ENCODE measurements at regions not wholly inside any gene's neighbourhood (a gene's known extent, or its start where the extent isn't known, plus 50 kb on each side); places are given as distances from the start of the nearest gene placed in this dataset.

DNA sequence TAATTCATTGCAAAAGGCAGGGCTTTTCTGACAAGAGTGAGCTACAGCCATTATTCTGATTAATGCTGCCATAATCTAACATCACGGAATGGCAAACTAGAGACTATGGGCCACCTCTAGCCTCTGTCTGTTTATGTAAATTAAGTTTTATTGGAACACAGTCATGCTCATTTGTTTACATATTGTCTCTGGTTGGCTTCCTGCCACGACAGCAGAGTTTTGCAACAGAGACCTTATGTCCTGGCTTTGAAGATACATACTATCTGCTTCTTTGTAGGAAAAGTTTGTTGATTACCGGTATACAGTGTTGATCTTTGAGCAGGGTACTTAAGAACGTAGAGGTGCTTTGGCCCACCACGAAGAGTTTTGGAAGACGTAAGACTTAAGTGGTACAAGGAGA is 715.9 kb upstream of the RBFOX1 start:
- peaks cover 2% of the 10 kb centered on the region for H3K9me3 ChIP-seq (ENCODE audit: severe bottlenecking)
- no peaks in the 10 kb centered on the region for H3K27me3 ChIP-seq (ENCODE audit: insufficient read depth, poor library complexity, severe bottlenecking)
- DNase-seq (ENCODE audit: low spot score) (no peak), ATAC-seq (ENCODE audit: low read depth) (no peak)
- TF ChIP-seq, protein P1, sequence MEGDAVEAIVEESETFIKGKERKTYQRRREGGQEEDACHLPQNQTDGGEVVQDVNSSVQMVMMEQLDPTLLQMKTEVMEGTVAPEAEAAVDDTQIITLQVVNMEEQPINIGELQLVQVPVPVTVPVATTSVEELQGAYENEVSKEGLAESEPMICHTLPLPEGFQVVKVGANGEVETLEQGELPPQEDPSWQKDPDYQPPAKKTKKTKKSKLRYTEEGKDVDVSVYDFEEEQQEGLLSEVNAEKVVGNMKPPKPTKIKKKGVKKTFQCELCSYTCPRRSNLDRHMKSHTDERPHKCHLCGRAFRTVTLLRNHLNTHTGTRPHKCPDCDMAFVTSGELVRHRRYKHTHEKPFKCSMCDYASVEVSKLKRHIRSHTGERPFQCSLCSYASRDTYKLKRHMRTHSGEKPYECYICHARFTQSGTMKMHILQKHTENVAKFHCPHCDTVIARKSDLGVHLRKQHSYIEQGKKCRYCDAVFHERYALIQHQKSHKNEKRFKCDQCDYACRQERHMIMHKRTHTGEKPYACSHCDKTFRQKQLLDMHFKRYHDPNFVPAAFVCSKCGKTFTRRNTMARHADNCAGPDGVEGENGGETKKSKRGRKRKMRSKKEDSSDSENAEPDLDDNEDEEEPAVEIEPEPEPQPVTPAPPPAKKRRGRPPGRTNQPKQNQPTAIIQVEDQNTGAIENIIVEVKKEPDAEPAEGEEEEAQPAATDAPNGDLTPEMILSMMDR (IDR thresholded peaks at IDR 0.05; ENCODE audit: poor library complexity, severe bottlenecking) = no peak
- H3K27ac ChIP-seq (ENCODE audit: poor library complexity, severe bottlenecking) = no peak overlapping the region
- no peaks in the 10 kb centered on the region for H3K36me3 ChIP-seq (ENCODE audit: low read depth)
- H3K4me1 ChIP-seq (ENCODE audit: insufficient read depth, poor library complexity, severe bottlenecking) = no peaks in the 10 kb centered on the region
- no peak overlapping the region for H3K4me3 ChIP-seq (ENCODE audit: severe bottlenecking)

- no peak for ATAC-seq (ENCODE audit: low read depth)
- TF ChIP-seq, protein P1 (IDR thresholded peaks at IDR 0.05; ENCODE audit: poor library complexity, severe bottlenecking) = no peak
Observed at GRCh38 chr16:6615636-6616035, 717.0 kb upstream of the RBFOX1 start.

GRCh38 chr16:6611535-6611934 is 721.1 kb upstream of the RBFOX1 start:
- Histone ChIP-seq H3K9me3 (ENCODE audit: severe bottlenecking) (no peaks in the 10 kb centered on the region), H3K27me3 (ENCODE audit: insufficient read depth, poor library complexity, severe bottlenecking) (no peaks in the 10 kb centered on the region), H3K36me3 (ENCODE audit: low read depth) (no peaks in the 10 kb centered on the region), H3K4me1 (ENCODE audit: insufficient read depth, poor library complexity, severe bottlenecking) (no peaks in the 10 kb centered on the region), H3K4me3 (ENCODE audit: severe bottlenecking) (no peak overlapping the region), H3K27ac (ENCODE audit: poor library complexity, severe bottlenecking) (no peak overlapping the region)
- ATAC-seq (ENCODE audit: low read depth) (no peak), DNase-seq (ENCODE audit: low spot score) (no peak)
- TF ChIP-seq, protein P1 (IDR thresholded peaks at IDR 0.05; ENCODE audit: poor library complexity, severe bottlenecking) = no peak

More at GRCh38 chr16:6615636-6616035, 717.0 kb upstream of the RBFOX1 start:
- H3K27me3 ChIP-seq (ENCODE audit: insufficient read depth, poor library complexity, severe bottlenecking) = no peaks in the 10 kb centered on the region
- DNase-seq (ENCODE audit: low spot score) = no peak
- H3K36me3 ChIP-seq (ENCODE audit: low read depth) = no peaks in the 10 kb centered on the region
- H3K4me1 ChIP-seq (ENCODE audit: insufficient read depth, poor library complexity, severe bottlenecking) = no peaks in the 10 kb centered on the region
- H3K4me3 ChIP-seq (ENCODE audit: severe bottlenecking) = no peak overlapping the region
- H3K9me3 ChIP-seq (ENCODE audit: severe bottlenecking) = peaks cover 2% of the 10 kb centered on the region
- H3K27ac ChIP-seq (ENCODE audit: poor library complexity, severe bottlenecking) = no peak overlapping the region

DNA sequence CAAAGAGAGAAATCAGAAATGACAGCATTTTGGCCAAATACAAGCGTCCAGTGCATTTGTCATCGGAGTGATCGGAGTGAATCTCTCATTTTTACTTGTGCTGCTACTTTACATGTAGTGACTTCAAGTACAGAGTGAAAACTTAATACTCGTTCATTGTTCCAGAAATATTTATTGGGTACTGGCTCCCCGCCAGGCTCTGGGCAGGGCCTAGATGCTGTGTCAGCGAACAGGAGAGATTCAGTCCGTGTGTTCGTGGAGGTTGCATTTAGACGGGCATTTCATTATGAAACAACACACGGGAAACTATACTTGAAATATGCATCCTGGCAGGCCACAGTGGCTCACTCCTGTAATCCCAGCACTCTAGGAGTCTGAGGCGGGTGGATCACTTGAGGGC is 727.2 kb upstream of the RBFOX1 start:
- Histone ChIP-seq H3K4me1 (ENCODE audit: insufficient read depth, poor library complexity, severe bottlenecking) (no peaks in the 10 kb centered on the region), H3K4me3 (ENCODE audit: severe bottlenecking) (no peak overlapping the region), H3K27me3 (ENCODE audit: insufficient read depth, poor library complexity, severe bottlenecking) (peaks cover 2% of the 10 kb centered on the region), H3K9me3 (ENCODE audit: severe bottlenecking) (no peaks in the 10 kb centered on the region), H3K36me3 (ENCODE audit: low read depth) (no peaks in the 10 kb centered on the region), H3K27ac (ENCODE audit: poor library complexity, severe bottlenecking) (no peak overlapping the region)
- ATAC-seq (ENCODE audit: low read depth) (no peak), DNase-seq (ENCODE audit: low spot score) (no peak)
- TF ChIP-seq, protein P1 (IDR thresholded peaks at IDR 0.05; ENCODE audit: poor library complexity, severe bottlenecking) = no peak

DNA sequence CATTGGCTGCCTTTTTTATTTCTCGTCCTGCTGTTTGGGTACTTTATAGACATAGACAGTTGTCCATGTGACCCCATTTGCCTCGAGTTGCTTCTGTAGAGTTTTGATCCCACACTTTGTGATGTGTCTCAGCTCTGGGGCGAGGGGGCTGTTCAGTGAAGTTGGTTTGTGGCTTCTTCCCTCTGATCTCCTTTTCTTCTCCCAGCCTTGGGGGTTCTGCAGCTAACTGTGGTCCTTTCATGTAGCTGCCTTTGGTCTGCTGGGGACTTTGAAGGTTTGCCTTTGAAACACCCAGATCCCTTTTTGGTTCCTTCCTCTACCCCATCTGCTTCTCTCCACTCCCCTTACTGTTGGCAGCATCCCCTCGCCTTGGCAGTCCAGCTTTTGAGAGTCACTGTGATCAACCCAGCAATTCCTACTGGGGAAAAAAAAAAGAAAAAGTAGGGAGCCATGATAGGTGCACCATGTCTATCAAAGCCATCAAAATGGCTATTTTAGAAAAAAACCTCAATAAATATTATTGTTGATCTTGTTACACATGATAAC is 728.8 kb upstream of the RBFOX1 start:
- TF ChIP-seq, protein P1 (IDR thresholded peaks at IDR 0.05; ENCODE audit: poor library complexity, severe bottlenecking) = no peak
- peaks cover 7% of the 10 kb centered on the region for H3K27me3 ChIP-seq (ENCODE audit: insufficient read depth, poor library complexity, severe bottlenecking)
- no peak overlapping the region for H3K4me3 ChIP-seq (ENCODE audit: severe bottlenecking)
- no peak for ATAC-seq (ENCODE audit: low read depth)
- DNase-seq (ENCODE audit: low spot score) = no peak
- no peaks in the 10 kb centered on the region for H3K4me1 ChIP-seq (ENCODE audit: insufficient read depth, poor library complexity, severe bottlenecking)
- H3K36me3 ChIP-seq (ENCODE audit: low read depth) = no peaks in the 10 kb centered on the region
- H3K27ac ChIP-seq (ENCODE audit: poor library complexity, severe bottlenecking) = no peak overlapping the region
- H3K9me3 ChIP-seq (ENCODE audit: severe bottlenecking) = no peaks in the 10 kb centered on the region
